RKO (cell line): ENCODE measurements at regions not wholly inside any gene's neighbourhood (a gene's known extent, or its start where the extent isn't known, plus 50 kb on each side); places are given as distances from the start of the nearest gene placed in this dataset.

Experiments used
- DNase-seq: peaks from one replicate; pipeline ENCODE4 v3.0.0-alpha.2; 2016; ENCODE audit warnings: low spot score

DNA sequence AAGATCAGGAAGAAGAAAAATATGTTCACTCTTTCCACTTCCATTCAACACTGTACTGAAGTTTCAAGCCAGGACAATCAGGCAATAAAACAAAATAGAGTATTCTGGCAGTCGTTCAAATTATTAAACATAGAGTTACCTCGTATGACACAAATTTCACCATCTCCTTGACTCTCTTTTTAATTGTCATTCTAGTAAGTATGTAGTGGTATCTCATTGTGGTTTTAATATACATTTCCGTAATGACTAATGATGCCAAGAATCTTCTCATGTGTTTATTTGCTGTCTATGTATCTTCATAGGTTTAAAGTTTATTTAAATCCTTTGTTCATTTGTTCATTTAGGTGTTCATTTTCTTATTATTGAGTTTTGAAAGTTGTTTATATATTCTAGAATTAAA, 352.2 kb downstream of the IDS start:
- DNase-seq: no peak

DNA sequence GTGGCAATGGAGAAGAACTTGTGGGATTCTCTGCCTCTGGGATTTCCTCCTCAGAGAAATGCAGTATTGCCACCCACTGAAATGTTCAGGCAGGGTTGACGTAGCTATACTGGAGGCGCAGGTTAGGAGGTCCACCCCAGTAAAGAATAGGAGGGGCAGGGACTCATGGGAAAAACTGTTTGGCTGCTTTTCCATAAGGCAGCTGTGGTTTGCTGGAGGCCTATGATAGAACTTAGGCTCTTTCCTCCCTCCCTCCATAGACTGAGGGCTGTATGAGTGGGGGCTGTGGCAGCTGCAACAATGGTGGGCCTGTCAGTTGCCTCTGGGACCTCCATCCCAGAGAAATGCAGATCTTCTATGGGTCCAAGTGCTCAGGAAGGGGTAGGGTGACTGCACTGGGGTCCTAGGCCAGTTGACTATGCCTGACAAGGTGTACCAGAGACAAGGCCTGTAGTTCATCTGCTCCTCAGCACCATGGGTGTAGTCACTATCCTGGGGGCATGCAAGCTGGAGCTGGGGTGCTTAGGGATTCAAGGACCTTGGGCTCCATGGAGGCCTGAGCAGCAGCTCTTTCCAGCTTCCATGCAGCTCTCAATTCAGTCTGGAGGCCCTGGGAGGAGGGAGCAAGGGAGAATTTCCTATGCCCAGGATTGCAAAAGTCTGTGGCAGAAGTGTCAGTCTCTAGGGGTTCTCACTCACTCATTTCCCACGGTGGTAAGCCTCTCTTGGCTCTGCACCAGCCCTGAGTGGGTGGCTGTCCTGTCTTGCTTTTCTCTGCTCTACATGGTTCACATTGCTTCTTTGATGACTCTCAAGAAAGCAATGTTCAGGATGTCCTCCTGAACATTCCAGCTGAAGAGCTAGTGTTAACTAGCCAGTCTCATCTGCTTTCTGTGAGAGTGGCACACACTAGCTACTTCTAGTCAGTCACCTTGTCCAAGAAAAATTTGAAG, 353.0 kb downstream of the IDS start:
- no peak for DNase-seq

DNA sequence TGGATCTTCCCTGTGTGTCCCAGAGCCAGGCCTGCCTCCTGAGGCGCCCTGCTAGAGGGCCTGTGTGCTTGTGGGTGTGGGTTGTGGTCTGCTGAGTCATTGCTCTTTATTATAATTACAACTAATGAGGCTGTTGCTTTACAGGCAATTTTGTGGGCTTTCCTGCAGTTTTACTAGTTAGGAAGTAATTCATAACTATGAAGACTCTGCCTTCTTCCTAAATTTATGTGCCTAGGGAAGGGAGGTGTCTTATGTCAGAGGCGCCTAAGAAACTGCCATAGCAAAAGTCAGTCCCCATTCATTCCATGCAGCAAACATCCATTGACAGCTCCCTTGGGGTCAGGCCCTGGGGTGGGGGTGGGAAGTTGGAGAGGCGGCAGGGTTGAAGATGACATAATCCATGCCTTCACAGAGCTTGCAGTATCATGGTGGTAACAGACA, 359.2 kb downstream of the IDS start:
- no peak for DNase-seq

DNA sequence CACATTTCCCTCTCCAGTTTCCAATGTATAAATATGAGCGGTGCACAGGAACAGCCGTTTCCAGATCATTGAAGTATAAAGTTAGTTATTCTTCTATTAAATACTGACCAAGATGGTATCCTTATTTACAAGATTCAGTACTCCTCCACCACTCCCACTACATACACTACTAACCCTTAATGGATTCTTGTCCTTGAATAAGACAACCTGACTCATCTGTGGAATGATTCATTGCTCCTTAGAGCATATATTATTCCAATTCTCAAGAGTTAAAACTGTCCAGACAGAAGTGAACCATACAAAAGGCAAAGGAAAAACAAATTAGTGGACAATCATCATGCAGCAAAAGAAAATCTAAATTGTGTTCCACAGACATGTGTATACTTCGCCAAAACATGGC, 373.3 kb downstream of the IDS start:
- DNase-seq: peak; percentile 14

DNA sequence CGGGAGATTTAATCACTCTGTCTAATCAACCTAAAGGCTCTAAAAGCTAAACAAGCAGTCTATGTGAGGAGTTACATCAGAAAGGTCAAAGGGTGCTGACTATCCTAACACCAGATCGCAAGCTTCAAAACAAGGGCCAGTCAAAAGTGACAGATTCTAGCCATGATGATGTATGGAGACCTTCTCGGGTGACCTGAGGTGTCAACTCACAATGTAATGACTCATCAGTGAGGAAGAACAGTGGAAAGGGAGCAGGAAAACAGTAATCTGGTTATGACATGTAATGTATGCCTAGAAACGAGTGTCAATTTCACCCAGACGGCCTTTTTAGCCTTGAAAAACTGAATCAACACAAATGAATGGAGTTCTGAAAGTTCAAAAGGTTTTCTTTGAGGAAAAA, 375.3 kb downstream of the IDS start:
- DNase-seq: no peak

DNA sequence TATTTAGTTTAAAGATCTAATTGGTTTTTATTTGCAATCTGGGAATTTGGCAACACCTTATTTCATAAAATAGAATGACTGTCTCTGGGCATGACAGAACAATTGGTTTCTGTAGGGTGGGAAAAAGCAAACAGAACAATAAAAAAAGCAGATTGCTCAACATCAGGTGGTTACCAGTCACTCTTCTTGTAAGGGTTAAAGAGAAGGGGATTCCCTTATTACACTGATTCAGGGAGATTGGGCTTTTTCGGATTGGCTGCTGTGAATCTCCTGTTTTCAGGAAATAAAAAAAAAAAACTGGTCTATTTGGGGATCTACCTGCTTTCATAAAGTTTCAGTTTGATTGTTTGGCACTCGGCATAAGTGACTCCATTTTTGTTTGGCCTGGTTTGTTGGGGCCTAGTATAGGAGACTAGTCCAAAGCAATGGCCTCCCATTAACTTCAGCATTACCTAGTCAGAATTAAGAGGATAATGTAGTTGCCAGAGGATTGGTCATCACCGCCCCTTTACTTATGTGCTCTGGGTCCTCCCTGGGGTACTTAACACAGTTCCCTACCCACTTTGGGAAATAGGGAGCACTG, 380.5 kb downstream of the IDS start:
- no peak for DNase-seq

DNA sequence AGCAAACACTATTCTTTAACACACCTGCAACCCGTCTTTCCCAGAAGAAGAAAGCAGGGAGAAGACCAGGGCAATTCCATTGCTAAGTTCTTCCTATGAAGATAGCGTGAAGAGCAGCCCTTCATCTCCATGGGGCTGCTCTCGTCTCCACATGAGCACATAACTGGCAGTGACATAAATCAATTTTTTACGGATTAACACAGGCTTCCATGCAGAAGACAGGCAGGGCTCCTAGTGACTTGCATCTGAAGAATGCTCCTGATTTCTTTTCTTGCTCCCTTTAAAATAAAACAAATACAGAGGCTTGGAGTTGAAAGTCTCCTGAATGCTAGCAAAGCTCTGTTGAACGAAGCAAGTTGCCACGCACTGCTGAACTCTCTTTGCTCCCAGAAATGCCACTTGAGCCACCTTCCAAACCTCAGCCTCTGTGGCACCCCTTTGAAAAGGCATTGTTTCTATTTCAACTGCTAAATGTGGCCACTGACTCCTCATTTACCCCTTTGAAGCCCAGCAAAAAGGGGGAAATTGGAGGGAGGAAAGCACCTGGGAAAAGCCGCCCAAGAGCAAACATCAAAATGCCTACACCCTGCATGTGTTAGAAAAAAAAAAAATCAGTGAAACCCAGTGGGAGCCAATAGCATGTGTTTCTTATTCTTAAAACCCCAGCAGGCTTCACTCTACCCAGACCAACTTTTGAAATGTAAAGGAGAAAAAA, 383.7 kb downstream of the IDS start:
- no peak for DNase-seq

DNA sequence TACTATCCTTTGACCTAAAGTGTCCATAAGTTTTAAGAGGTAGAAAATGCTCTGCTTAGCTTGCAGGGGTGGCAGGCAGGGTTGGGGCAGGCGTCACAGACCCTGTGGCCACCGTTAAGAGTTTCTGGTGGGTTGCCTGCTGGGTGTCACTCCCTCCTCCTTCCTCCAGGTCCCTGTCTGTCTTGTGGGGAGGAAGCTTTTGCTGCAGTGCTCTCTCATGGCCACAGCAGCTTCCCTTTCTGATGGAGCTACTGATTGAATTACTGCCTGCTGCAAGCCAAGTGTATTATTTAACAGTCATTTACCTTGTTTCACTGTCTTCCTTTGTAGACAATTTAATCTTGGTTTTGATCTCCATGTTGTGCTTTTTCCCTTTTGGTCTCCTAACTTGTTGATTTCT, 384.6 kb downstream of the IDS start:
- no peak for DNase-seq

DNA sequence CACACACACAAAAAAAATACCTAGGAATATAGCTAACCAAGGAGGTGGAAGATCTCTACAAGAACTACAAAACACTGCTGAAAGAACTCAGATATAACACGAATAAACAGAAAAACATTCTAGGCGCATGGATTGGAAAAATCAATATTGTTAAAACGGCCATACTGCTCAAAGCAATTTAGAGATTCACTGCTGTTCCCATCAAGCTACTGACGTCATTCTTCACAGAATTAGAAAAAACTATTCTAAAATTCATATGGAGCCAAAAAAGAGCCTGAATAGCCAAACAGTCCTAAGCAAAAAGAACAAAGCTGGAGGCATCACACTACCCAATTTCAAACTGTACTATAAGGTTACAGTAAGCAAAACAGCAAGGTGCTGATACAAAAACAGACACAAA, 390.2 kb downstream of the IDS start:
- DNase-seq: no peak

DNA sequence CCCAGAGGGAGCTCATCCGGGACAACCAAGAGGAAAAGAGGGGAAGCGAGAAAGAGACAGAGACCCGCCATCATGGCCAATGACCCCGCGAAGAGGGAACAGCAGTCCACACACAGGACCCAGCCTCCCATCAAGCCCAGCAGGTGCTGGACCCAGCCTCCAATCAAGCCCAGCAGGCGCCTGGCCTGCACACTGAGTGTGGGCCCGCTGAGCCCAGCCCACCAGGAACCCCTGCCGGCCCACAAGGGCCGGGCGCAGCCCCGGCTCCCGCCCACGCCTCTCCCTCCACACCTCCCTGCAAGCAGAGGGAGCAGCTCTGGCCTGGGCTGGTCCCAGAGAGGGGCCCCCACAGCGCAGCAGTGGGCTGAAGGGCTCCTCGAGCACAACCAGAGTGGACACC, 391.1 kb downstream of the IDS start:
- DNase-seq: no peak

DNA sequence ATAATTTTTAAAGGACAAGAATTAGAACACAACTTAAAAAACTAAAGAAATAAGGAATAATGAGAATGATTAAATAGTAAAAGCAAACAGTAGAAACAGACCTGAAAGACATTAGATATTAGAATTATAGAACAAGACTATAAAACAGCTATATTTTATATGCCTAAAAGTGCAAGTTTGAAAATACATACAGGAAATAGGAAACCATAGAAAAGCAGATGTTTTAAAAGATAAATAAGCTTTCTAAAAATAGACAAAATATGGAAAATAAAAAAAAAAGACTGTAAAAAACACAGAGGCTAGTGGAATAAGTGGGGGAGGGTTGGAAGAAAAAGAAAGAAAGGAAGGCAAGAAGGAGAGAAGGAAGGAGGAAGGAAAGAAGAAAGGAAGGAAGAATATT, 407.3 kb downstream of the IDS start:
- no peak for DNase-seq

DNA sequence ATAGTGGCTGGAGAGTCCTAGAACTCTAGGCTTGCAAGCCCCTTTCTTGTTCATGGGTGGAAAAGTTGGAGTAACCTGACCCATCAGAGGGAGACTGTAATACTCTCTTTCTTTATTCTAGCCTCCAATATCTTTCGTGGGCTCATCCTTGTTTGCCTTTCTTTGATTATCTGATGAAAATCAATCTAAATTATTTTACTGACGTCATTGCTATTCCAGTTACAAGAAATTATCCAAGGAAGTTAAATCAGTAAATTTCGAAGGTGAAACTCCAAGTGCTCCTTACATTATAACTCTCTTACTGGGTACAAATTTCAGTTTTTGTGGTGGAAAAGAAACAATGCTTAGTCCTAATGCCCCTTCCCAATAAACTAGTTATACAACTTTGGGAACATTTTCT, 412.9 kb downstream of the IDS start:
- DNase-seq: no peak

DNA sequence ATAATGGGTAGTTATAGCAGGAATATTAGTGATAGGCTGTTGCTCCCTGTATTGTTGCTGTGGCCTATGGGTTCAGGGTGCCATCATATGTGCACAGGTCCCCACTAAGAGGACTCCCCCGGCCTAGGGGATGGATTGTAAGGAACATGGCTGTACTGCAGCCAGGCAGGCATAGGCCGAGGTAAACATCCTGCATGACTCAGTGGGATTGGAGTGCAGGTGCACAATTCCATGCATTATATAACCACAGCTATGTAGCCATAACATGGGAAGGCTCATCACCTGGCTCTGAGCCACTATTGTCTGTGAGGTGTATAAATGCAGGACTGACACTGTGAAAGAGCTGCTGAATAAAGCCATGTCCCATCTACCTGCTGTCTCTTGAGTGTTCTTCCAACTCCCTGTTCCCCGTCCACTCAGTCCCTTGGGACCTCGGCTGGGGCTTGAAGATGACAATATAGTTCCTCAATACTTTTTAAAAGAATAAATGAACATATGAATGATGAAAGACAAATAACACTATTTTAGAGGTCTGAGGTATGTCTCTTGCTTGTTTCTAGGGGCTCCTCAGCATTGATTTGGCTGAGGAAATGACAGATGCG, 425.2 kb downstream of the IDS start:
- DNase-seq: no peak

DNA sequence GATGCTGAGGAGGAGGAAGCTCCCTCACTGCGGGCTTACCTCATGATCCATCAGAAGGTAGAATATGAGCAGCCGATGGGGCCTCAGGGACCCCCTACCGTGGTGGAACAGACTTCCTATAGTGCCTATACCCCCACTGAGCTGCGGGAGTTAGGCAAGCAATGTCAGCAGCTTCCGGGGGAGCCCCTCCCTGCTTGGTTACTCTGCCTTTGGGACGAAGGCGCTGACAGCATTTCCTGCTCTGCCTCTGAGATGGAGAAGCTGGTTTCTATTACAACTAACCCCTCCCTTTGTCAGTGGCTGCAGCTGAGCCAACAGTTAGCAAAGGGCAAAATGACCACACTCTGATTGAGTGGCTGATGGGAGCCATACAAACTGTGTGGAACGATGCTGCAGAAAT, 430.7 kb downstream of the IDS start:
- no peak for DNase-seq

DNA sequence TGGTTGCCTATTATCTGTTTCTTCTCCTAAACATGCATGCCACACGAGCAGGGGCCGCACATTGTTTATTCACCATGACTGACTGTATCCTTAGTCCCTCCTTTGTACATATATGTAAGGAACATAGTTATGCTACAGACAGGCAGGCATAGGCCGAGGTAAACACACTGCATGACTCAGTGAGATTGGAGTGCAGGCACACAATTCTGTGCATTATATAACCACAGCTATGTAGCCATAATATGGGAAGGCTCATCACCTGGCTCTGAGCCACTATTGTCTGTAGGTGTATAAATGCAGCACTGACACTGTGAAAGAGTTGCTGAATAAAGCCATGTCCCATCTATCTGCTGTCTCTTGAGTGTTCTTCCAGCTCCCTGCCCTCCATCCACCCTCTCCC, 431.6 kb downstream of the IDS start:
- no peak for DNase-seq

DNA sequence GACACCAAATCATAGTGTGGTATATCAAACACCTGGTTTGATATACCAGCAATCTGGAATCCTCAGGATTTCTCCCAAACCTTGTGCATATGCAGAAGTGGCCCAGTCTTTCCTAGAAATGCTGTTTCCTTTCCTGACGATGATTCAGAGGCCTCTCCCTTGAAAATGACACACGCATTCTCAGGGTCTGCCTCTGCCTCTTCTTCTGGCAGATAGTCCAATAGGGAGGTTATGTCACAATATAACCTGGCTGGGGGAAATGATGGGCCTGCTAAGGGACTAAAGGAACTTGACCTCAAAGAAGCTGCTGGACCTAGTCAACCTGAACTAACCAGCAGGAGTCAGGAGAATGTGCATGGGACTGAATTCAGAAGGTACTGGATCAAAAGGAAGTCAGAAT, 435.2 kb downstream of the IDS start:
- no peak for DNase-seq

DNA sequence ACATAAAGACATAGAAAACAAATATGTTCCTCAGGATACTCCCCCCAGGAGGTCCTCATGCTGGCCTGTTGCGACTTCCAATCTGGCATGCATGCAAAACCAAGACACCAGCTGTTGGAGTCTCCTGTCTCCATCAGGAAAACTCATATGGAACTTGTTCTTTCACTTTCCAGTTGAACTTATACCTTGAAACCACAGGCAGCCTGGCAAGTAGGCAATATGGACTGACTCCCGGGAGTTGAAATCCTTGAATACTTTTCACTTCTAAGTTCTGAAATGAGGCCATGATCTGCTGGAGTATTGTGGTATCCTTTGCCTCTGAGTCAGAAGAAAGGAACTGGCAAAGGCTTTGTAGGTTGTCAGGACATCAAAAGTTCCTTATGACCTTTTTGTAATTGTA, 444.2 kb downstream of the IDS start:
- DNase-seq: no peak
